Neural cell (in vitro differentiated cells): ENCODE measurements at regions not wholly inside any gene's neighbourhood (a gene's known extent, or its start where the extent isn't known, plus 50 kb on each side); places are given as distances from the start of the nearest gene placed in this dataset.
"Not testable (repeated sequence)": the region's sequence is repeated elsewhere in the genome, so short reads cannot be mapped to it uniquely, and the experiment has no call there.

Experiments
- CTCF ChIP-seq: fragments of 450-650 bp; IDR thresholded peaks from 2 replicates; pipeline ENCODE4 v1.5.1; 2014; ENCODE audit warnings: antibody characterized with exemption, mild to moderate bottlenecking, moderate library complexity; ENCODE audit not compliant: poor library complexity, severe bottlenecking
- EZH2 ChIP-seq: fragments of 200-600, 300-800 bp; shearing (Covaris generic), sonication (generic); IDR thresholded peaks from 2 replicates; pipeline ENCODE4 v1.6.1; 2014; ENCODE audit warnings: antibody characterized with exemption, low read length, borderline replicate concordance, mild to moderate bottlenecking; ENCODE audit not compliant: insufficient read depth, poor library complexity, severe bottlenecking
- POLR2AphosphoS5 ChIP-seq: IDR thresholded peaks from 2 replicates; pipeline ENCODE4 v1.6.1; 2012
- SMC3 ChIP-seq: fragments of 450-650 bp; conservative IDR thresholded peaks from 2 replicates; pipeline ENCODE4 v1.6.1; 2014; ENCODE audit warnings: antibody characterized with exemption, mild to moderate bottlenecking, moderate library complexity; ENCODE audit not compliant: poor library complexity

GRCh38 chr3:773433-773832 is 319.4 kb upstream of the CNTN6 start:
- TF ChIP-seq CTCF, SMC3, POLR2AphosphoS5, EZH2: not testable (repeated sequence)
